ENCODE measurements at regions not wholly inside any gene's neighbourhood (a gene's known extent, or its start where the extent isn't known, plus 50 kb on each side); places are given as distances from the start of the nearest gene placed in this dataset.
"Not testable (repeated sequence)": the region's sequence is repeated elsewhere in the genome, so short reads cannot be mapped to it uniquely, and the experiment has no call there.

- no peak for DNase-seq
Measured at GRCh38 chr17:64771980-64772844, 110.1 kb upstream of the SMURF2 start.

GRCh38 chr17:64769712-64770111, 107.6 kb upstream of the SMURF2 start:
- no peak for DNase-seq

- DNase-seq = no peak
Measured at GRCh38 chr17:64767269-64767997, 105.3 kb upstream of the SMURF2 start.

- no peak for DNase-seq
Measured at GRCh38 chr17:64765191-64765889, 103.2 kb upstream of the SMURF2 start.

- no peak for DNase-seq
Measured at GRCh38 chr17:64750891-64751677, 89.0 kb upstream of the SMURF2 start.

GRCh38 chr17:64750478-64750877, 88.4 kb upstream of the SMURF2 start:
- DNase-seq = no peak

GRCh38 chr17:64749306-64749705, 87.2 kb upstream of the SMURF2 start:
- DNase-seq = no peak

GRCh38 chr17:64747938-64748540, 85.9 kb upstream of the SMURF2 start:
- no peak for DNase-seq

- no peak for DNase-seq
Measured at GRCh38 chr17:64742326-64742725, 80.2 kb upstream of the SMURF2 start.

GRCh38 chr17:64741916-64742315, 79.8 kb upstream of the SMURF2 start:
- peak; percentile 82 for DNase-seq

GRCh38 chr17:64741038-64741641, 79.0 kb upstream of the SMURF2 start:
- peak; percentile 70 for DNase-seq

- DNase-seq = no peak
Measured at GRCh38 chr17:64739316-64740058, 77.4 kb upstream of the SMURF2 start.

GRCh38 chr17:64736804-64737492, 74.8 kb upstream of the SMURF2 start:
- DNase-seq = no peak

GRCh38 chr17:64732336-64733006, 70.4 kb upstream of the SMURF2 start:
- DNase-seq = peak; percentile 68

GRCh38 chr17:64730023-64730422, 67.9 kb upstream of the SMURF2 start:
- DNase-seq = not testable (repeated sequence)

GRCh38 chr17:64729201-64729600, 67.1 kb upstream of the SMURF2 start:
- DNase-seq = no peak

GRCh38 chr17:64728041-64728695, 66.1 kb upstream of the SMURF2 start:
- no peak for DNase-seq

- DNase-seq = not testable (repeated sequence)
Measured at GRCh38 chr17:64726025-64726424, 63.9 kb upstream of the SMURF2 start.

- DNase-seq = not testable (repeated sequence)
Measured at GRCh38 chr17:64724246-64724645, 62.1 kb upstream of the SMURF2 start.

Data from right forelimb (tissue), 1 donor.